ENCODE measurements at regions not wholly inside any gene's neighbourhood (a gene's known extent, or its start where the extent isn't known, plus 50 kb on each side); places are given as distances from the start of the nearest gene placed in this dataset.

GRCh38 chr15:97804950-97805349, 155.6 kb upstream of the ARRDC4 start:
- no peak for TF ChIP-seq CTCF (IDR thresholded peaks at IDR 0.05)
- Mint-ChIP-seq H3K4me3 (no peak overlapping the region), H3K27me3 (ENCODE audit: low read depth, poor library complexity) (peaks cover 12% of the 10 kb centered on the region), H3K27ac (no peak overlapping the region), H3K36me3 (ENCODE audit: low read depth) (no peaks in the 10 kb centered on the region), H3K4me1 (peaks cover 18% of the 10 kb centered on the region), H3K9me3 (peaks cover 4% of the 10 kb centered on the region)
- no peak for DNase-seq

GRCh38 chr15:97806766-97807165, 153.7 kb upstream of the ARRDC4 start:
- H3K4me3 Mint-ChIP-seq = no peak overlapping the region
- peaks cover 12% of the 10 kb centered on the region for H3K27me3 Mint-ChIP-seq (ENCODE audit: low read depth, poor library complexity)
- peak; percentile 12 for DNase-seq
- H3K27ac Mint-ChIP-seq = no peak overlapping the region
- peaks cover 5% of the 10 kb centered on the region for H3K36me3 Mint-ChIP-seq (ENCODE audit: low read depth)
- H3K4me1 Mint-ChIP-seq = peaks cover 18% of the 10 kb centered on the region
- TF ChIP-seq CTCF (IDR thresholded peaks at IDR 0.05) = no peak
- H3K9me3 Mint-ChIP-seq = peaks cover 21% of the 10 kb centered on the region

- H3K36me3 Mint-ChIP-seq (ENCODE audit: low read depth) = peaks cover 10% of the 10 kb centered on the region
- DNase-seq = peak; percentile 20
- peaks cover 42% of the 10 kb centered on the region for H3K4me1 Mint-ChIP-seq
- H3K27ac Mint-ChIP-seq = peak overlapping the region; percentile 95
- no peak for TF ChIP-seq CTCF (IDR thresholded peaks at IDR 0.05)
- H3K9me3 Mint-ChIP-seq = peaks cover 36% of the 10 kb centered on the region
- peak overlapping the region; percentile 10 for H3K4me3 Mint-ChIP-seq
- H3K27me3 Mint-ChIP-seq (ENCODE audit: low read depth, poor library complexity) = peaks cover 6% of the 10 kb centered on the region
These were observed 144.7 kb upstream of the ARRDC4 start for GRCh38 chr15:97815835-97816234.

- peaks cover 42% of the 10 kb centered on the region for H3K4me1 Mint-ChIP-seq
- H3K4me3 Mint-ChIP-seq = no peak overlapping the region
- H3K27me3 Mint-ChIP-seq (ENCODE audit: low read depth, poor library complexity) = peaks cover 6% of the 10 kb centered on the region
- H3K9me3 Mint-ChIP-seq = peaks cover 22% of the 10 kb centered on the region
- H3K27ac Mint-ChIP-seq = peak overlapping the region; percentile 46
- DNase-seq = no peak
- no peak for TF ChIP-seq CTCF (IDR thresholded peaks at IDR 0.05)
- peaks cover 5% of the 10 kb centered on the region for H3K36me3 Mint-ChIP-seq (ENCODE audit: low read depth)
These were observed 143.1 kb upstream of the ARRDC4 start for GRCh38 chr15:97817276-97817890.

- no peak for DNase-seq
- peaks cover 18% of the 10 kb centered on the region for H3K9me3 Mint-ChIP-seq
- TF ChIP-seq CTCF (IDR thresholded peaks at IDR 0.05) = no peak
- H3K36me3 Mint-ChIP-seq (ENCODE audit: low read depth) = no peaks in the 10 kb centered on the region
- no peak overlapping the region for H3K27ac Mint-ChIP-seq
- peaks cover 8% of the 10 kb centered on the region for H3K27me3 Mint-ChIP-seq (ENCODE audit: low read depth, poor library complexity)
- no peaks in the 10 kb centered on the region for H3K4me1 Mint-ChIP-seq
- H3K4me3 Mint-ChIP-seq = no peak overlapping the region
These were observed 124.5 kb upstream of the ARRDC4 start for GRCh38 chr15:97836003-97836402.

GRCh38 chr15:97837896-97838295, 122.6 kb upstream of the ARRDC4 start:
- H3K9me3 Mint-ChIP-seq = peaks cover 7% of the 10 kb centered on the region
- H3K36me3 Mint-ChIP-seq (ENCODE audit: low read depth) = no peaks in the 10 kb centered on the region
- no peak overlapping the region for H3K27ac Mint-ChIP-seq
- peaks cover 8% of the 10 kb centered on the region for H3K27me3 Mint-ChIP-seq (ENCODE audit: low read depth, poor library complexity)
- no peak for TF ChIP-seq CTCF (IDR thresholded peaks at IDR 0.05)
- no peak overlapping the region for H3K4me3 Mint-ChIP-seq
- H3K4me1 Mint-ChIP-seq = no peaks in the 10 kb centered on the region
- no peak for DNase-seq
